ENCODE measurements at regions not wholly inside any gene's neighbourhood (a gene's known extent, or its start where the extent isn't known, plus 50 kb on each side); places are given as distances from the start of the nearest gene placed in this dataset.
A peak's percentile ranks its signal among the peaks of the same experiment; 100 is the strongest.

- no peaks in the 10 kb centered on the region for H3K27me3 ChIP-seq (ENCODE audit: control insufficient read depth in 4 of 4, insufficient read depth in 4 of 4, low read length in 3 of 4)
- H3K4me3 ChIP-seq (ENCODE audit: low read depth in 1 of 3, low read length in 3 of 3), result no peak overlapping the region
- no peaks in the 10 kb centered on the region for H3K9me3 ChIP-seq (ENCODE audit: control insufficient read depth in 4 of 4, low read length in 3 of 4)
- no peak overlapping the region for H3K9ac ChIP-seq (ENCODE audit: low read depth in 1 of 2, low read length in 2 of 2)
- H3K36me3 ChIP-seq (ENCODE audit: control insufficient read depth in 4 of 4, insufficient read depth in 3 of 4, low read depth in 1 of 4, low read length in 3 of 4), result no peaks in the 10 kb centered on the region
- H3K27ac ChIP-seq (ENCODE audit: low read depth in 1 of 2, low read length in 2 of 2), result no peak overlapping the region
- no peak for DNase-seq (ENCODE audit: low spot score)
- WGBS, result 71% methylated on average over 8 of the region's 8 CpGs
- TF ChIP-seq ZBTB33 (IDR thresholded peaks at IDR 0.05), result no peak
- no peak for TF ChIP-seq EGR1 (IDR thresholded peaks at IDR 0.05; ENCODE audit: low read depth in 2 of 2)
- TF ChIP-seq RAD21 (IDR thresholded peaks at IDR 0.05), result peak; percentile 52 to 59
- TF ChIP-seq GABPA (IDR thresholded peaks at IDR 0.05 in 1 of 2, conservative IDR thresholded peaks at IDR 0.05 in 1 of 2), result no peak
- peak; percentile 11 for TF ChIP-seq CTCF (IDR thresholded peaks at IDR 0.05; ENCODE audit: low read depth, low read length, missing input control)
- H3K4me1 ChIP-seq (ENCODE audit: control insufficient read depth in 4 of 4, insufficient read depth in 4 of 4, low read length in 3 of 4), result no peaks in the 10 kb centered on the region
Observed at GRCh38 chr5:107104040-107104995, 566.4 kb downstream of the EFNA5 start.

GRCh38 chr5:107103522-107103921, 567.2 kb downstream of the EFNA5 start:
- H3K27ac ChIP-seq (ENCODE audit: low read depth in 1 of 2, low read length in 2 of 2), result no peak overlapping the region
- no peak overlapping the region for H3K9ac ChIP-seq (ENCODE audit: low read depth in 1 of 2, low read length in 2 of 2)
- DNase-seq (ENCODE audit: low spot score), result no peak
- WGBS, result 91% methylated on average over 3 of the region's 3 CpGs
- H3K36me3 ChIP-seq (ENCODE audit: control insufficient read depth in 4 of 4, insufficient read depth in 3 of 4, low read depth in 1 of 4, low read length in 3 of 4), result no peaks in the 10 kb centered on the region
- TF ChIP-seq JUND (IDR thresholded peaks at IDR 0.05) (no peak), RAD21 (IDR thresholded peaks at IDR 0.05) (no peak), HNF4G (IDR thresholded peaks at IDR 0.05) (no peak)
- H3K27me3 ChIP-seq (ENCODE audit: control insufficient read depth in 4 of 4, insufficient read depth in 4 of 4, low read length in 3 of 4), result no peaks in the 10 kb centered on the region
- H3K4me1 ChIP-seq (ENCODE audit: control insufficient read depth in 4 of 4, insufficient read depth in 4 of 4, low read length in 3 of 4), result no peaks in the 10 kb centered on the region
- no peaks in the 10 kb centered on the region for H3K9me3 ChIP-seq (ENCODE audit: control insufficient read depth in 4 of 4, low read length in 3 of 4)
- no peak overlapping the region for H3K4me3 ChIP-seq (ENCODE audit: low read depth in 1 of 3, low read length in 3 of 3)

GRCh38 chr5:107100121-107100520, 570.6 kb downstream of the EFNA5 start:
- H3K27ac ChIP-seq (ENCODE audit: low read depth in 1 of 2, low read length in 2 of 2), result no peak overlapping the region
- no peaks in the 10 kb centered on the region for H3K27me3 ChIP-seq (ENCODE audit: control insufficient read depth in 4 of 4, insufficient read depth in 4 of 4, low read length in 3 of 4)
- TF ChIP-seq MAX (IDR thresholded peaks at IDR 0.05) (no peak), CTCF (IDR thresholded peaks at IDR 0.05; ENCODE audit: low read depth, low read length, missing input control) (no peak), YY1 (IDR thresholded peaks at IDR 0.05) (no peak), RXRA (IDR thresholded peaks at IDR 0.05) (no peak)
- DNase-seq (ENCODE audit: low spot score), result no peak
- no peak overlapping the region for H3K9ac ChIP-seq (ENCODE audit: low read depth in 1 of 2, low read length in 2 of 2)
- no peaks in the 10 kb centered on the region for H3K36me3 ChIP-seq (ENCODE audit: control insufficient read depth in 4 of 4, insufficient read depth in 3 of 4, low read depth in 1 of 4, low read length in 3 of 4)
- H3K4me1 ChIP-seq (ENCODE audit: control insufficient read depth in 4 of 4, insufficient read depth in 4 of 4, low read length in 3 of 4), result no peaks in the 10 kb centered on the region
- H3K9me3 ChIP-seq (ENCODE audit: control insufficient read depth in 4 of 4, low read length in 3 of 4), result no peaks in the 10 kb centered on the region
- 74% methylated on average over 3 of the region's 3 CpGs for WGBS
- no peak overlapping the region for H3K4me3 ChIP-seq (ENCODE audit: low read depth in 1 of 3, low read length in 3 of 3)

All from liver (tissue), 8 donors.